Large intestine (tissue), 3 donors: ENCODE measurements at regions not wholly inside any gene's neighbourhood (a gene's known extent, or its start where the extent isn't known, plus 50 kb on each side); places are given as distances from the start of the nearest gene placed in this dataset.

Experiments
- DNase-seq, 2 donors: peaks; one replicate each; pipeline versions ENCODE4 v3.0.0 to v3.0.0-alpha.2; 2013
- H3K27ac ChIP-seq: one replicate; pipeline ENCODE4 v1.5.1; 2013; ENCODE audit warnings: low read length
- H3K27me3 ChIP-seq: 2 replicates; pipeline ENCODE4 v1.6.1; 2013; ENCODE audit warnings: low read length; ENCODE audit not compliant: control insufficient read depth, insufficient read depth
- H3K36me3 ChIP-seq: 2 replicates; pipeline ENCODE4 v1.6.1; 2013; ENCODE audit warnings: low read length; ENCODE audit not compliant: control insufficient read depth, insufficient read depth
- H3K4me1 ChIP-seq: one replicate; pipeline ENCODE4 v1.6.1; 2013; ENCODE audit warnings: low read length; ENCODE audit not compliant: control insufficient read depth, insufficient read depth
- H3K4me3 ChIP-seq: one replicate; pipeline ENCODE4 v1.5.1; 2013; ENCODE audit warnings: low read length
- H3K9me3 ChIP-seq: one replicate; pipeline ENCODE4 v1.6.1; 2013; ENCODE audit warnings: mild to moderate bottlenecking, low read depth, low read length, moderate library complexity; ENCODE audit not compliant: control insufficient read depth
- WGBS: methylation state at CpG from one replicate; pipeline ENCODE4 v1.1.5; 2013; ENCODE audit warnings: low lambda C conversion rate; ENCODE audit not compliant: insufficient coverage; 5-methylcytosine and 5-hydroxymethylcytosine counted together

DNA sequence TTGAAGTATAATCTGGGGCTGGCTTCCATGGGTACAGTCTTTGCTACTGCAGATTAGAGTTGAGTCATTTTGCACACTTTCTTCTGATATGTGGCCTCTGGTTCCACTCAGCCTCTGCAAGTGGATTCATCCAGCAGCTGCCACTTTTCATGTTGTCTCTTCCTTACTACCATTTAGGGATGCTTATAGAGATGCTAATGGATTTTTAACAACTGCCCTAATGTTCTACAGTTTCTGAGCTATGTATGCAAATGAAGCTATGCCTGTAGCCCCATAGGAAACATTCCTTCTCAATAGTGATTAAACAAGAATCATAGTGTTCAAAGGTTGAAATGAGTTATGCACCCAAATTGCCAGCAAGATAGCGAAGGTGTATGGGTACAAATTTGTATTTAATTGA, 456.0 kb upstream of the ITGA1 start:
- no peak overlapping the region for H3K27ac ChIP-seq
- H3K27me3 ChIP-seq = no peaks in the 10 kb centered on the region
- H3K4me1 ChIP-seq = no peaks in the 10 kb centered on the region
- no peak overlapping the region for H3K4me3 ChIP-seq
- no peaks in the 10 kb centered on the region for H3K36me3 ChIP-seq
- WGBS = no CpG with 5 or more reads among the region's 1 CpG
- DNase-seq = no peak
- no peaks in the 10 kb centered on the region for H3K9me3 ChIP-seq

DNA sequence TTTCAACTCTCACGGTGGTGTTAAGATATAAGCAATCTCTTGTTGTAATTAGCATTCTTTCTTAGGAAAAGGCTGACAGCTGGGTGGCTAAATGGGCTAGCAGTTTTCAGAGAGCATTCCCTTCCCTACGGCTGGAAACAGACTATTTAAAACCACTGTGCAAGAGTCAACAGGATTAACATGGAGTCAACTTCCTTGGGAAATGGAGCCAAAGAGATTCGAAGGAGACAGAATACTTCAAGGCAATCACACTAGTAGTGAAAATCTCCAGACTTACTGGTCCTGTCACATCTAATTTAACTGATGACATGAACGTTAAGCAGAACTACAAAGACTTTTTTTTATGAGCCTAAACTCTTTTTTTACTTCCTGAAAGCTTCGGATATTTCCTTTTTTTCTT, 453.3 kb upstream of the ITGA1 start:
- WGBS = 53% methylated on average over 2 of the region's 5 CpGs
- H3K27me3 ChIP-seq = no peaks in the 10 kb centered on the region
- H3K4me1 ChIP-seq = no peaks in the 10 kb centered on the region
- H3K27ac ChIP-seq = no peak overlapping the region
- H3K36me3 ChIP-seq = no peaks in the 10 kb centered on the region
- no peaks in the 10 kb centered on the region for H3K9me3 ChIP-seq
- H3K4me3 ChIP-seq = no peak overlapping the region
- DNase-seq = no peak

DNA sequence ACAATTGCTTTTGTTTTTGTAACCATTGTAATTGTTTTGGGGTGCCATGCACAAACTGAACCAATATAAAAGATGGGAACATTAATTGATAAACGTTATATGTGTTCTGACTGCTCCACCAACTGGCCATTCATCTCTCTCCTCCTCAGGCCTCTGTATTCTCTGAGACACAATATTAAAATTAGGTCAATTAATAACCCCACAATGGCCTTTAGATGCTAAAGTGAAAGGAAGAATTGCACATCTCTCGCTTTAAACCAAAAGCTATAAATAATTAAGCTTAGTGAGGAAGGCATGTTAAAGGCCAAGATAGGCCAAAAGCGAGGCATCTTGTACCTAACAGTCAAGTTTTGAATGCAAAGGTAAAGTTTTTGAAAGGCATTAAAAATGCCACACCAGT, 448.4 kb upstream of the ITGA1 start:
- WGBS = 100% methylated on average over 2 of the region's 3 CpGs
- Histone ChIP-seq H3K4me3 (no peak overlapping the region), H3K9me3 (no peaks in the 10 kb centered on the region), H3K4me1 (no peaks in the 10 kb centered on the region), H3K27ac (no peak overlapping the region), H3K36me3 (no peaks in the 10 kb centered on the region), H3K27me3 (no peaks in the 10 kb centered on the region)
- no peak for DNase-seq

DNA sequence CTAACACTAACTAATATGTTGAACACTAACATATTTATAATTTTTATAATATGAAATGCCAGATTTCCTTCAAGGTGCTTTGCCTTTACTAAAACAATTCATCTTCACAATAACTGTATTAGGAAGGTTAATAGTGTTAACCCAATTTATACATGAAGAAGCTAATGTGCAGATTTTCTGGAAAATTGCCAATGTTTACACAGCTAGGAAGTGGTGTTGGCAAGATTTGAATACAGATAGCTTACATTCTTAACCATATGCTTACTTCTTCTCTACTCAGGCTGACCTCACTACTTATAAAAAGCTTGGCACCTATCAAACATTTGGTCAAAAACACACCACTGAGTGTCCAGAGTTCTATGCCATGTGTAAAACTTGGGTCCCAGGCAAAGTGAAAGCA, 445.4 kb upstream of the ITGA1 start:
- Histone ChIP-seq H3K27ac (no peak overlapping the region), H3K27me3 (no peaks in the 10 kb centered on the region), H3K9me3 (no peaks in the 10 kb centered on the region), H3K4me1 (no peaks in the 10 kb centered on the region), H3K4me3 (no peak overlapping the region), H3K36me3 (no peaks in the 10 kb centered on the region)
- DNase-seq = no peak

DNA sequence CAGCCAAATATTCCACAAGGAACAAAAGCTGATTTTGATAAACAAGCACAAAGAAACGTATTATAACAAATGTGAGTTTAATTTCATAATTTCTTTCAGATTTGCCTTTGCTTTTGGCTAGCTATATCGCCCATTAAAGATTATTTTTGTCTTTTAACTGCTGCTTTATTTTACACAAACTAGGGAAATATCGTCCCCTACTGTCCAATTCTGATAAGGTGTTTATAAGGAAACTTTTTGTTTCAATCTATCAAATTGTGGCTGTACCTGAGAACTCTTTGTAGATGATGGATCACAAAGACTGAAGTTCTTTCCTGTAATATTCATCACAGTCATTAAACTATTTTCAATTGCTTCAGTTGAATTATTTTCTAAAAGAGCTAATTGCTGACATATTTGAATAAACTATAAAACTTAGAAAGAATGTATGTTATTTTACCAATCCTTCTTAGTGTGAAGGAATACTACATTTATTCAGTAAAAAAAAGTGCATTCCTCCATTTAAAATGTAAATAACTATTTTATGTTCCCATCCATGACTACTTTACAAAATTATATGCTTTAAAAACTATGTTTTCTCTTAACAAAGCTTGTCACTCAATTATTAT, 431.3 kb upstream of the ITGA1 start:
- DNase-seq = no peak
- Histone ChIP-seq H3K27me3 (no peaks in the 10 kb centered on the region), H3K9me3 (no peaks in the 10 kb centered on the region), H3K36me3 (no peaks in the 10 kb centered on the region), H3K4me3 (no peak overlapping the region), H3K27ac (no peak overlapping the region), H3K4me1 (no peaks in the 10 kb centered on the region)
- WGBS = 60% methylated on average over 2 of the region's 3 CpGs

DNA sequence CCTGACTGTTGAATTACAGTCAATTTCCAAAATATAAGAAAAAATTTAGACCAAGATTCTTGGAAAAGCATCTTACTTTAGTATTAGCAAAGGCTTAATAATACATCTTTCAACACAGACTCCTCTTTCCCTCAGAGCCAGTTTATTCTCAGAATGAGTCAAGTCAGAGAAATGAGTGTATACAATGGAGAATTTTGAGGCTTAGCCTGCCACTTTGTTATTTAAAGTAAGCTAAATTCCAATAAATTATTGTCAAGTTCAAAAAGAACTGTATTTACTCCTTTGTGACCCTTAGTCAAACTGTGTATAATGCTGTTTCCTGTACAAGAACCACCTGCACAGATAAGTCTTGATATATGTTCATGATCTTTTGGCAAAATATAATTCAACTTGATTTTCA, 428.5 kb upstream of the ITGA1 start:
- DNase-seq = no peak
- no peaks in the 10 kb centered on the region for H3K27me3 ChIP-seq

DNA sequence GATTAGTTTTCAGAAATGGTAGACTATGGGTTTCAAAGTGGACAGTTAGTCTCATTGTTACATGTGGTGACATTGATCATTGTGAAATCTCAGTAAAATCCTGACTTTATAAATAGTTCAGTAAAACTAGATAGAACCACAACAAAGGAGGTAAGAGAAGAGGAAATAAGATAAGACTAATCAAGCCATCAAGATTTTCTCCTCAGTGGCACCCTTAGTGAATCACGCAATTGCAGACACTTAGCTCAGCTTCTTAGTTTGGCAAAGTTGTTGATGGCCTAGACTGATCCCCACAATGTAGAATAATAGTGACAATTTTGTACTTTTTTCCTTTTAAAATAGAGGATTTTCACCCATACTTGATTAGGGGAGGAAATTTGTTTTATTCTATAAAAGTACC, 426.7 kb upstream of the ITGA1 start:
- Histone ChIP-seq H3K27me3 (no peaks in the 10 kb centered on the region), H3K4me3 (no peak overlapping the region), H3K36me3 (no peaks in the 10 kb centered on the region), H3K9me3 (no peaks in the 10 kb centered on the region), H3K27ac (no peak overlapping the region), H3K4me1 (no peaks in the 10 kb centered on the region)
- no peak for DNase-seq
- WGBS = no CpG with 5 or more reads among the region's 1 CpG

More for the DNA sequence above, 428.5 kb upstream of the ITGA1 start:
- Histone ChIP-seq H3K9me3 (no peaks in the 10 kb centered on the region), H3K4me3 (no peak overlapping the region), H3K27ac (no peak overlapping the region), H3K36me3 (no peaks in the 10 kb centered on the region), H3K4me1 (no peaks in the 10 kb centered on the region)

DNA sequence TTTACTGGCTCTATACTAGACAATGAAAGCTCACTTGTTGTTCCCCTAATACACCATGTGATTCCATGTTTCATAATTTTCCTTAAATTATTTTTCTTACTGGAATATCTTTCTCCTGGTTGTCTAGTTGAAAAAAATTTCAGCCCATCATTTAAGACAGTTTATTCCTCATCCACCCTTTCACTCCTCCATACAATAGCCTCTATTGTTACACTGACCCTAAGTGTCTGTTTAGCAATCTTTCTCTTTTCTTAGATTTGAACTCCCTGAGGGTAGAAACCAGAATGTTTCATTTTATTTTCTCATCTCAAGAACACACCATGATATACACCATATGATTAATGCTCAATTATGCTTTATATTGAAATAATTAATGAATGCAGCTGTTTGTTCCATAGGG, 413.4 kb upstream of the ITGA1 start:
- Histone ChIP-seq H3K4me1 (no peaks in the 10 kb centered on the region), H3K9me3 (no peaks in the 10 kb centered on the region), H3K27ac (no peak overlapping the region), H3K27me3 (no peaks in the 10 kb centered on the region), H3K4me3 (no peak overlapping the region), H3K36me3 (no peaks in the 10 kb centered on the region)
- DNase-seq = no peak

DNA sequence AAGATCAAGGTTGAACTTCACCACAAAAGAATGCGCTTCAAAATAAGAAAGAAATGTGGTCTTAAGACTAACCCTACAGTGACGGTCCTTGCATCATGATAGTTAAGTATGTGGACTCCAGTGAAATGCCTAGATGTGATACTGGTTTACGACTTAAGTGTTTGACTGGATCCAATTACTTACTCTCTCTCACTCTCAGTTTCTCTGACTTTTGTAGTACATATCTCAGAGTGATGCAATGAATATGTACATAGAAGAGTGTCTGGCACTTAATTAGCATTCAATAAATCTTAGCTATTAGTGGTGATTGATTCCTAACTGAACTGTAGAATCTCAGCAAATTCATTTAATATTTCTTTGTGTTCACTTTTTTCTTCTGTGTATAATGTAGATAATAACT, 411.7 kb upstream of the ITGA1 start:
- H3K27ac ChIP-seq = no peak overlapping the region
- H3K27me3 ChIP-seq = no peaks in the 10 kb centered on the region
- H3K4me3 ChIP-seq = no peak overlapping the region
- DNase-seq = peak in 1 of 2 donors; percentile 6
- no peaks in the 10 kb centered on the region for H3K36me3 ChIP-seq
- no peaks in the 10 kb centered on the region for H3K9me3 ChIP-seq
- H3K4me1 ChIP-seq = no peaks in the 10 kb centered on the region
- no CpG with 5 or more reads among the region's 3 CpGs for WGBS

DNA sequence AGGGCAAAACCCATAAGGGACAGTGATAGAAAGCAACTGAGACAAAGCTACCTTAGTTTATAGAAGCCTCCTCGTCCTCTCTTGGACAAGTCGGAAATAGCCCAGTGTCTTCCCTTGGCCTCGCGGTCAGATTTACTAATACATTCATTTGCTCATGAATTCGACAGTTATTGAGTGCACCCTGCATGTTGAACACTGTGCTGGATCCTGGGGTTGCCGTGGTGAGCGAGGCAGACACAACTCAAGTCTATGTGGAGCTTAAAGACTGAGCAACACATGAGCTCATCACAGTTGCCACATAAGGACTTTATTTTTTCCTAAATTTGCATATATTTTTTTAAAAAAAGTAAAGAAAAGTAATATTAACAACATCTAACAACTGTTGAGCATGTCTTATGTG, 411.1 kb upstream of the ITGA1 start:
- Histone ChIP-seq H3K4me3 (no peak overlapping the region), H3K9me3 (no peaks in the 10 kb centered on the region), H3K27me3 (no peaks in the 10 kb centered on the region), H3K4me1 (no peaks in the 10 kb centered on the region), H3K36me3 (no peaks in the 10 kb centered on the region), H3K27ac (no peak overlapping the region)
- WGBS = no CpG with 5 or more reads among the region's 7 CpGs
- DNase-seq = no peak

DNA sequence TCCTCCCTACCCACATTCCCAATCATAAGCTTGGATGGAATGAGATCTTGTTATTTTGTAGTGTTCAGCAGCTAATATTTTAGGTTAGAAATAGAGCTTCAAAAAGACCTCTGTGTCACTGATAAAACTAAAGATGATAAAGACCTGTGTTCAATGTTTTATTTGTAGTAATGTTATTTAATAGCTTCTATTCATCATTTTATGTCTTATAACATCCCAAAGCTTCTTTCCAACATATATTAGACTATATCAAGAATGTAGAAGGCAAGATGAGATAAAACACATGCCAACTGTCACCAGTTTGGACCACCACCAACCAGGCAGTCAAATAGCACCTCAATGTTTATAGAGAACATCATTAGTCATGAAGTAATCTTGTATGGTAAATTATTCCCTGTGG, 409.5 kb upstream of the ITGA1 start:
- Histone ChIP-seq H3K27ac (no peak overlapping the region), H3K27me3 (no peaks in the 10 kb centered on the region), H3K4me3 (no peak overlapping the region), H3K36me3 (no peaks in the 10 kb centered on the region), H3K4me1 (no peaks in the 10 kb centered on the region), H3K9me3 (no peaks in the 10 kb centered on the region)
- no peak for DNase-seq
